Endothelial cell of umbilical vein (primary cell): ENCODE measurements at regions not wholly inside any gene's neighbourhood (a gene's known extent, or its start where the extent isn't known, plus 50 kb on each side); places are given as distances from the start of the nearest gene placed in this dataset.

Source experiments
- BruUV-seq: library from RNA; stranded (reverse); fragments of 400-500 nt; replicated peaks from 2 replicates; lab custom pipeline; 2021; lab: Mats Ljungman, UMichigan
- CTCF ChIA-PET: fragments of 300-600, 350-600 bp; sonication (Branson Sonifier 250); formaldehyde crosslinking; loops from one replicate; lab custom pipeline; 2021; ENCODE audit warnings: antibody characterized with exemption, inconsistent platforms; lab: Charles Lee
- POLR2A ChIA-PET: fragments of 300-600, 350-600 bp; sonication (Branson Sonifier 250); formaldehyde crosslinking; loops from one replicate; lab custom pipeline; 2021; ENCODE audit warnings: antibody characterized with exemption, inconsistent platforms; lab: Charles Lee
- DNase-seq: peaks from one replicate; pipeline ENCODE4 v3.0.0-alpha.2; 2011; ENCODE audit warnings: low read depth, low spot score
- FAIRE-seq: peaks from 2 replicates; lab custom pipeline; 2011; peaks lifted over from hg19 to GRCh38; lab: Jason Lieb, UNC
- H2AFZ ChIP-seq: 2 replicates; pipeline ENCODE4 v1.6.0; 2012; ENCODE audit warnings: low read depth, low read length, control low read depth, inconsistent platforms
- H3K27ac ChIP-seq: 2 replicates; pipeline ENCODE4 v1.5.1; 2011; ENCODE audit warnings: low read depth, mild to moderate bottlenecking, control low read depth, low read length, moderate library complexity; ENCODE audit not compliant: insufficient read depth
- H3K27me3 ChIP-seq, 2 experiments: 2 replicates each; pipeline versions ENCODE4 v1.6.0 to v1.6.1; 2011; ENCODE audit warnings: low read length in 2 of 2, mixed read lengths in 1 of 2; ENCODE audit not compliant: control insufficient read depth in 2 of 2, insufficient read depth in 2 of 2
- H3K36me3 ChIP-seq, 2 experiments: 2 replicates in 1 of 2; 3 replicates in 1 of 2; pipeline ENCODE4 v1.5.1; 2011; ENCODE audit warnings: low read length in 2 of 2, mild to moderate bottlenecking in 1 of 2, moderate library complexity in 1 of 2; ENCODE audit not compliant: control insufficient read depth in 2 of 2, insufficient read depth in 2 of 2; ENCODE audit errors: extremely low read depth in 1 of 2
- H3K4me1 ChIP-seq: 3 replicates; pipeline ENCODE4 v1.5.1; 2011; ENCODE audit warnings: mild to moderate bottlenecking, low read length; ENCODE audit not compliant: control insufficient read depth, insufficient read depth; ENCODE audit errors: extremely low read depth
- H3K4me2 ChIP-seq: 2 replicates; pipeline ENCODE4 v1.6.1; 2011; ENCODE audit warnings: low read length, control low read depth, mixed read lengths; ENCODE audit not compliant: insufficient read depth
- H3K4me3 ChIP-seq, 3 experiments: fragments of 200-600 bp in 1 of 3; sonication (generic), shearing (Covaris generic) in 1 of 3; replicated peaks in 1 of 3; 2 replicates each; pipeline ENCODE4 v1.5.1; 2011 to 2016; ENCODE audit warnings: control low read depth in 3 of 3, low read length in 3 of 3, mild to moderate bottlenecking in 2 of 3, inconsistent platforms in 1 of 3, low read depth in 1 of 3, moderate library complexity in 1 of 3; ENCODE audit not compliant: insufficient read depth in 1 of 3
- H3K79me2 ChIP-seq: 2 replicates; pipeline ENCODE4 v1.6.0; 2012; ENCODE audit warnings: low read length, inconsistent platforms; ENCODE audit not compliant: control insufficient read depth, insufficient read depth
- H3K9ac ChIP-seq: replicated peaks from 2 replicates; pipeline ENCODE3; 2011; ENCODE audit warnings: low read length, control low read depth; ENCODE audit not compliant: insufficient read depth; ENCODE audit errors: extremely low read depth
- H3K9me1 ChIP-seq: replicated peaks from 3 replicates; pipeline ENCODE4 v1.6.0; 2011; ENCODE audit warnings: mild to moderate bottlenecking, low read length; ENCODE audit not compliant: control insufficient read depth, insufficient read depth; ENCODE audit errors: extremely low read depth
- H3K9me3 ChIP-seq: replicated peaks from 2 replicates; pipeline ENCODE4 v1.5.1; 2012; ENCODE audit warnings: low read length, inconsistent platforms; ENCODE audit not compliant: control insufficient read depth, insufficient read depth
- H4K20me1 ChIP-seq: replicated peaks from 2 replicates; pipeline ENCODE3; 2011; ENCODE audit warnings: mild to moderate bottlenecking, low read length; ENCODE audit not compliant: control insufficient read depth, insufficient read depth; ENCODE audit errors: extremely low read depth
- CTCF ChIP-seq, 2 donors: IDR thresholded peaks; 1 replicate in 1 of 2; 2 replicates in 1 of 2; pipeline ENCODE4 v1.5.1; 2011; ENCODE audit warnings: low read length in 2 of 2, mild to moderate bottlenecking in 2 of 2, moderate library complexity in 2 of 2, control low read depth in 1 of 2, inconsistent platforms in 1 of 2, low read depth in 1 of 2; ENCODE audit not compliant: insufficient read depth in 1 of 2; ENCODE audit errors: extremely low read depth in 1 of 2
- EZH2 ChIP-seq: IDR thresholded peaks from 2 replicates; pipeline ENCODE4 v1.6.1; 2012; ENCODE audit warnings: borderline replicate concordance, low read depth, mild to moderate bottlenecking, moderate library complexity, low read length, inconsistent platforms; ENCODE audit not compliant: severe bottlenecking
- FOS ChIP-seq: IDR thresholded peaks from 2 replicates; pipeline ENCODE4 v1.6.1; 2011; ENCODE audit warnings: mild to moderate bottlenecking, low read length, moderate library complexity, borderline replicate concordance; ENCODE audit not compliant: insufficient read depth
- GATA2 ChIP-seq: IDR thresholded peaks from 2 replicates; pipeline ENCODE4 v1.7.0; 2011; ENCODE audit warnings: low read depth, mild to moderate bottlenecking, moderate library complexity, mixed read lengths, low read length; ENCODE audit not compliant: insufficient read length, insufficient read depth
- JUN ChIP-seq: IDR thresholded peaks from 2 replicates; pipeline ENCODE4 v1.6.1; 2011; ENCODE audit warnings: borderline replicate concordance, low read depth; ENCODE audit not compliant: insufficient read length, insufficient read depth
- MAX ChIP-seq: IDR thresholded peaks from 2 replicates; pipeline ENCODE4 v1.6.1; 2011; ENCODE audit not compliant: insufficient read depth, insufficient read length
- MYC ChIP-seq: IDR thresholded peaks from one replicate; pipeline ENCODE4 v1.6.1; 2011; ENCODE audit warnings: mild to moderate bottlenecking, low read depth, low read length
- POLR2A ChIP-seq: IDR thresholded peaks from 2 replicates; pipeline ENCODE4 v1.6.1; 2012; ENCODE audit warnings: low read depth, mild to moderate bottlenecking, control low read depth, low read length
- POLR2AphosphoS5 ChIP-seq: IDR thresholded peaks from 2 replicates; pipeline ENCODE4 v1.6.1; 2012; ENCODE audit warnings: low read depth, mild to moderate bottlenecking, control low read depth, low read length, moderate library complexity; ENCODE audit not compliant: insufficient read depth
- dilution Hi-C: fragments of 300-500 bp; cut with MboI; formaldehyde crosslinking; loops from one replicate; pipeline ENCODE4 v1.15.0; 2019; ENCODE audit warnings: low sequenced_read_pairs; ENCODE audit not compliant: extremely low pct_ligation_motif_present
- intact Hi-C: fragments of 100-400 bp; cut with micrococcal nuclease; formaldehyde crosslinking; loops from one replicate; pipeline ENCODE4 v1.10.0; 2022

DNA sequence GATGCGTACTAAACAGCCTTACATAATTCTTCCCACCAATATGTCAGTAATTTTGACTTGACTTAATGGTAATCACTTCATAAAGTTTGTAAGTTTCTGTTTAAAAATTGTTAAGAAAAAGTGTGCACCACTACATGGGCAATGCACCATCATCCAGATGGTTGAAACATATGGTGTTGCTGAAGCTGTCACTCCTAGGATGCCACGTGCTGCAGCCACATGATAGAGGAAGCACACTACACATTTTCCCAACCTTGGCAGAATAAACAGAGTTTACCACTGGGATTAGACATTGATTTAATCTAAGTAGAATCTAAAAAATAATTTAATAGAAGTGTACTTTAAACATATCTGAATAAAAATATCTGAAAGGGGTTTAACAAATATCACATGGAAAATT, 1209.9 kb downstream of the NSUN3 start:
- no TSS peak for BruUV-seq
- DNase-seq (no peak), FAIRE-seq (no peak)
- dilution Hi-C loops = no loop called here
- Histone ChIP-seq H3K4me1 (no peaks in the 10 kb centered on the region), H2AFZ (no peak overlapping the region), H3K79me2 (no peaks in the 10 kb centered on the region), H3K4me3 (no peak overlapping the region), H3K27ac (no peak overlapping the region), H3K9ac (no peak overlapping the region), H3K9me1 (no peaks in the 10 kb centered on the region), H3K9me3 (no peaks in the 10 kb centered on the region), H3K4me2 (no peak overlapping the region), H4K20me1 (no peaks in the 10 kb centered on the region), H3K36me3 (no peaks in the 10 kb centered on the region), H3K27me3 (no peaks in the 10 kb centered on the region)
- ChIA-PET CTCF (no interaction called here), POLR2A (no interaction called here)
- intact Hi-C loops = no loop called here
- no peak for TF ChIP-seq MAX
- no peak for TF ChIP-seq GATA2
- TF ChIP-seq CTCF (IDR thresholded peaks at IDR 0.05; ENCODE audit: extremely low read depth in 1 of 2, insufficient read depth in 1 of 2, low read depth in 1 of 2, low read length in 2 of 2) = no peak
- TF ChIP-seq FOS = no peak
- TF ChIP-seq MYC = no peak
- TF ChIP-seq POLR2AphosphoS5 = no peak
- no peak for TF ChIP-seq JUN
- TF ChIP-seq POLR2A = no peak
- no peak for TF ChIP-seq EZH2
